ENCODE measurements at regions not wholly inside any gene's neighbourhood (a gene's known extent, or its start where the extent isn't known, plus 50 kb on each side); places are given as distances from the start of the nearest gene placed in this dataset.

DNA sequence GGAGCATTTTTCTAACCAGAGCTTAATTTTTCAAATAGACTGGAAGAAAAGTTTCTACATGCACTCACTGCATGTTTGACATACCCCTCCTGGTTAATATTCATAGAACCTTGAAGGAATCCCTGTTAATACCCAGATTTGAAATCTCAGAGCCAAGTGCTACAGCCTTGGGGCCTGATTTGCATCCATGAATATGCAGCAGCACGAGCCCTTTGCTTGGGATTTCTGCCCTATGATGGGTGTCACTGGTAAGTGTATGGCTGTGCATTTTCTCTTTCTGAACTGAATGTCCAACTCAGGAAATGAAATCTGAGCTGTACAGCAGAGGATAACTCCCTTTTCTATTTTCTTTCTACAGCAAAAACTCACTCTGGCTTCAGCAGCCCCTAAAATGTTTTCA lies 1157.5 kb downstream of the XPNPEP1 start:
- no peak for DNase-seq

DNA sequence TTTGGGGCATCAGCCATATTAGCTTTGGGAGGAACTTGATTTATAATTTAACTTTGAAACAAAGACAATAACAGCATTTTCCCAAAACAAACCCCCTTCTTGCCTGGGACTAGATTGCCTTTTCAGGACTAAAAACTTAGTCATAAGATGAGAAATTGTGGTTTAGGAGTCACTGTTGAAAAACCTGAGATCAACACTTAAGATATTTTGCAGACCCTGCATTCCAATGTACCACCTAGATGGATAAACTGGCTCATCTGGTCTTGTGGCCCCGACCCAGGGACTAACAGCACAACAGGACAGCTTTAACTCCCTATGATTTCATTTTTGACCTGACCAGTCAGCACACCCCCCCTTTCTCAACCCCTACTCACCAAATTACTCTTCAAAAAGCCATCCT lies 1165.4 kb downstream of the XPNPEP1 start:
- no peak for DNase-seq

- no peak for DNase-seq
Observed at GRCh38 chr10:108755646-108756045, 1167.7 kb downstream of the XPNPEP1 start.

GRCh38 chr10:108753326-108753725 lies 1170.0 kb downstream of the XPNPEP1 start:
- no peak for DNase-seq

DNA sequence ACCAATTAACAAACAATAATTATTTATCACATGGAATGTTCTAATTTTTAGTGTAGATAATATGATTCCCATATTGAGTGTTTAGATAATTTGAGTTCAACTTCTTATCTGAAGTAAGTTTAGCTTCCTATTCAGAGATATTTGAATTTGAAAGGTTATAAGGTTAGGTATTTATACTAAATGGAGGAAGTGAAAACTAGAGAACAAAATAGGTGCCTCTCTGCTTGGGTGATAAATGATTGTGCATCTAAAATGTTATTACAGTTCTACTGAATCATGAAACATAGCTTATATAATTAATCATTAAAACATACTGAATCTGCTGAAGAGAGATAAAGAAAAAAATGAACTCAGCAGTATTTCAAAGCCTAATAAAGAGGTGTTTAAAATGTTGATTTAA lies 1174.3 kb downstream of the XPNPEP1 start:
- no peak for DNase-seq

- no peak for DNase-seq
Observed at GRCh38 chr10:108736111-108736510, 1187.2 kb downstream of the XPNPEP1 start.

DNA sequence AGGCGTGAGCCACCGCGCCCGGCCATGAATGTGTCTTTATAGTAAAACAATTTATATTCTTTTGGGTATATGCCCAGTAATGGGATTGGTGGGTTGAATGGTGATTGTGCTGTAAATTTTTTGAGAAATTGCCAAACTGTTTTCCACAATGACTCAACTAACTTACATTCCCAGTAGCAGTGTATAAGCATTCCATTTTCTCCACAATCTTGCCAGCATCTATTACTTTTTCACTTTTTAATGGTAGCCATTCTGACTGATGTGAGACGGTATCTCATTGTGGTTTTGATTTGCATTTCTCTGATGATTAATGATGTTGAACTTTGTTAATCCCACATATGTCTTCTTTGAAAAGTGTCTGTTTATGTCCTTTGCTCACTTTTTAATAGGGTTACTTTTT lies 1187.9 kb downstream of the XPNPEP1 start:
- no peak for DNase-seq

DNA sequence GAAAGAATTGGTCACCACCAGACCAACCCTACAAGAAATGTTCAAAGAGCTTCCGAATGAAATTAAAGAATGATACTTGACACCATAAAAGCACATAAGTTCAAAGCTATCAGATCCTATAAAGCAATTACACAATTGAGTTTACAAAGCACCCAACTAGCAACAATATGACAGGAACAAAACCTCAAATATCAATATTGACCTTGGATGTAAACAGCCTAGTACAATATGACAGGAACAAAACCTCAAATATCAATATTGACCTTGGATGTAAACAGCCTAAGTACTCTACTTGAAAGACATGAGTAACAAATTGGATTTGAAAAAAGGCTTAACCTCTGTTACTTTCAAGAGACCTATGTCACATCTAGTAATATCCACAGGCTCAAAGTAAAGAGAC lies 1201.4 kb downstream of the XPNPEP1 start:
- DNase-seq: no peak

DNA sequence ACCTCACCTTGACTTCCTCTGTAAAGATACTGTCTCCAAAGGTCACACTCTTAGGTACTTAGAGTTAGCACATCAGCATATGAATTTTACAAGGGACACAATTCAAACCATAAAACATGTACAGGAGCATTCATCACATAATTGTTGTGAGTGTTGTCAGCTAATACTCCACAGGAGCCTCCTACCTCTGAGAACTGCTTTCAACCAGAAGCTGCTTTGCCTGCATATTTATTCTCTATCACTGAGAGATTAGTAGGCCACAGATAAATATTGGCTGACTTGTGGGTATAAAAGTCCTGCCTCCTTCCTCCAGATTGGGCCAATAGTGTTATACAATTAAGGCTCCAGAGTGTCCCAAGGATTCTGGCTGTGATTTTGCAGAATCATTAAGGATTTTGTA lies 1207.0 kb downstream of the XPNPEP1 start:
- DNase-seq: no peak

GRCh38 chr10:108709927-108710722 lies 1213.2 kb downstream of the XPNPEP1 start:
- no peak for DNase-seq

- no peak for DNase-seq
Observed at GRCh38 chr10:108708363-108708762, 1214.9 kb downstream of the XPNPEP1 start.

- DNase-seq: no peak
Observed at GRCh38 chr10:108696792-108697477, 1226.4 kb downstream of the XPNPEP1 start.

DNA sequence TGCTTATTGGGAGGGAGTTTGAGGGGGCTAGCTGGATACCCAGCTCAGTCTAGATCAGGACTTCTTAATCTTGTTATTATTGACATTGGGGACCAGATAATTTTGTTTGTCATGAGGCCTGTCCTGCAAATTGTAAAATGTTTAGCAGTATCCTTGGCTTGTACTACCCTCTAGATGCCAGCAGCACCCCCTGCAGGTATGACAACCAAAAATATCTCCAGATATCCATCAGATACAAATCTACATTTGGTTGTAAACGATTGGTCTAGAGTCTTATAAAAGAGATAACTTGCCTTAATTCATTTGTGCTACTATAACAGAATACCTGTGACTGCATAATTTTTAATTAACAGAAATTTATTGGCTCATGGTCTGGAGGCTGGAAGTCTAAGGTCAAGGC lies 1232.2 kb downstream of the XPNPEP1 start:
- no peak for DNase-seq

DNA sequence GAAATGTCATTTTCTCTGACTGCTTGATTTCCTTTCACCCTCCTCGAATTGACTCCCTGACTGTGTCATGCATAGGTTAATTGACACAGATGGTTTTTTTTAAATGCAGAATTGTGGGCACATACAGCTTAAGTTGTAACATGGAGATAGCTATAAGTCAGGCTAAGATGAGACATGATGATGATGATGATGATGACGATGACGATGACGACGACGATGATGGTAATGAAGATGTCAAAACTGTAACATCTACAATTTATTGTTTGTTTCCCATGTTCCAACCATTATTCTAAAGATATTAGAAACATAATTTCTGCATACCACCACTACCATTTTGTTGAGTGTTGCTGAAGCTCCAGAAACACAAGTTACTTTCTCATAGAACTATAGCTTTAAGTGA lies 1232.8 kb downstream of the XPNPEP1 start:
- DNase-seq: no peak

DNA sequence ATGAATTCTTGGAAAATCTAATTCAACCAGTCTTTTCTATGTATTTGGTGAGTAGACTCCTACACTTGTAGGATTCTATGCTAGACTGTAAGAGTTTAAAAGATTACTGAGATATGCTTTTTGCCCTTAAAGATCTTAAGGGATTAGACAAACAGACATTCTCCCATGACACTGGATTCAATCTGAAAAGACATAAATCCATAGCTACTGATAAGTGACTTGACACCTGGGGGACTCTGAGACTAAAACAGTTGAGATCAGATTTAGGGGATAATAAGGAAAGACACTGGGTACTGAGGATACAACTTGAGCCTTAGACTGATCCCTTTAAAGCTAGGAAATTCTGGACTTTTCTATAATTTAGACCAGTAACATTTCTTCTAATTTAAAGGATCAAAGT lies 1233.4 kb downstream of the XPNPEP1 start:
- DNase-seq: no peak

DNA sequence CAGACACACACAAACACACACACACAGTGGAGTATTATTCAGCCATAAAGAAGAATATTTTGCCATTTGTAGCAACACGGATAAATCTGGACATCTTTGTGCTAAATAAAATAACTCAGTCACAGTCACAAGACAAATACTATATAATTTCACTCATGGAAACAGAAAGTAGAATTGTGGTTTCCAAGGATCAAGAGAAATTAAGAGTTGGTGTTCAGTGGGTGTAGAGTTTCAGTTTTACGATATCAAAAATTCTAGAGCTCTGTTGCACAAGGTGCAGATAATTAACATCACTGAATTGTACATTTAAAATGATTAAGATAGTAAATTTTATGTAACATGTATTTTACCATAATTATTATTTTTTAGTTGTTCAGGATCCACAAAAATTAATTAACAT lies 1235.0 kb downstream of the XPNPEP1 start:
- DNase-seq: no peak

DNA sequence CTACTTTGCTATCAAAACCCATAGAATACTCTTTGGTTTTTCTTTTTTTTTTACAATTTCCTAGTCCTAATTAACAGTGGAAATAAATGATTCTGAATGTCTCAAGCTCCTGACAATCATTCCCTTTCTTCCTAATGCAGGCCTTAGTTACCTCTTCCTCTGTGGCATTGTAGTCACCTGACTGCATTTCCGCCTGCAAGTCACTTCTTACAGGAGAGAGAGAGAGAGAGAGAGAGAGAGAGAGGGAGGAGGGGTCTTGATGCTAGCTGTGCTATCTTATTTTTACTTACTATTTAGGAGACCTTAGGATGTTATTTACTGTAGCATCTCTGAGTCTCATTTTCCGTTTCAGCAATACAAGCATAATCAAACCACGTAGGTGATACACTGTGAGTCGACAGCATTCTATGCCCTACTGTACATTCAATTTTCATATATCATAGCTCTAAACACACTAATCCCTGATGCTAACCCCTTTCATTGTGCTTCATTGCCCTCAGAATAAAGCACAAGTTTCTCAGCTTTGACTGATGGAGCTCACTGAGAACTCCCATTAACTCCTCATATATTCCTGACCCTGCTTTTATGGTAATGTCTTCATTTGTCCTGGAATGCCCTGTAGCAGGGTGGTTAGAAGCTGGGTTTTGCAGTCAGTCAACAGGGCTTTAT lies 1237.3 kb downstream of the XPNPEP1 start:
- no peak for DNase-seq

GRCh38 chr10:108684431-108684830 lies 1238.9 kb downstream of the XPNPEP1 start:
- no peak for DNase-seq

DNA sequence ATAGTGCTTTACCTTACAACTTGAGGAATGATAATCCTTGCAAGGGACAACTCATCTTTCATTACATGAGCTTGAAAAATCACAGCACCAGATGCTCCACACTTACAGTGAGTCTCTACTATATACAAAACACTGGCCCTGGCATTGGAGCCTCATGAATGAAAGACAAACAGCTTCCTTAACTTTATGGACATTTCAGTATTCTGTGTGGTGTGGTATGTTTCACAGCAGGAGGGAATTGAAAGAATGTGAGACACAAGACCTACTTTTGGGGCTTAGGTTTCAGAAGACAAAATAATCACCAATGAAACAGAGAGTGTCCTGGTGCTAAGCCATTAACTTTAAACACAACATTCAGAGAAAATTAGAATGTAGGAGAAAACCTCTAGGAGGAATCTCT lies 1249.6 kb downstream of the XPNPEP1 start:
- no peak for DNase-seq

GRCh38 chr10:108663587-108663986 lies 1259.7 kb downstream of the XPNPEP1 start:
- DNase-seq: no peak

DNA sequence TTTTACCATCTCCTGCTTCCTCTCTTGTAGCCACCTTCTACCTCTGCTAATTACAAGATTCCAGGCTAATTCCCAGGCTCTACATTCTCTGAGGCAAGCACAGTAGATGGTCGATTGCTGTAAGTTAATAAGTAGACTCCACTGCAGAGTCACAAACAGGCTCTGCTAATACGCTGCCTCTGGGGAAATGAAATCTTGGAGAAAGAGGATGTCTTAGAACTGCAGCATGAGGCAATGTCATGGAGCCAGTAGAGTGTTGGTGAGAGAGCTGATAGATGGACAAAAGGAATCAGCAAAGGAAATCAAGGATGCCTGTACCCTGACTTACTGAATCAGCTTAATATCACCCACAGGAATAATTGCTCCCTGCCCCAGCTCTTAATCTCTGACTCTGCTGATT lies 1260.3 kb downstream of the XPNPEP1 start:
- DNase-seq: no peak

DNA sequence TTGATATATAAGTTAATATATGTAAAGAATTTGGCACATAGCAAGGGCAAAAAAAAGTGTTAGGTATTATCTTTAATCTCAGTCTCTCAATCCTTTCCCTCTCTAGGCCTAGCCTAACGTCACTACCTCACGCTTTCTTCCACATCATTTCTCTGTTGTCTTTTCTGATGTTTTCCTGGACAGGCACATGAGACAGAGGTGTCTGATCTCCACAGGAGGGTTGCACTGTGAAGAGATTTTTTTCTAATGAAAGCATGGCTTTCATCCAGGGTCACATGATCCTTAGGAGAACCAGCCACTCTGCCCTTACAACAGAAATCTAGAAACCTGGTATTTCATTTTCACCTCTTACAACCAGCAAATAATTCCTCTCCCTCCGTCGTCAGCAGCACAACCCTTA lies 1268.3 kb downstream of the XPNPEP1 start:
- no peak for DNase-seq

GRCh38 chr10:108653531-108653930 lies 1269.8 kb downstream of the XPNPEP1 start:
- no peak for DNase-seq

- no peak for DNase-seq
Observed at GRCh38 chr10:108639010-108639409, 1284.3 kb downstream of the XPNPEP1 start.
